ENCODE measurements at regions not wholly inside any gene's neighbourhood (a gene's known extent, or its start where the extent isn't known, plus 50 kb on each side); places are given as distances from the start of the nearest gene placed in this dataset.

DNA sequence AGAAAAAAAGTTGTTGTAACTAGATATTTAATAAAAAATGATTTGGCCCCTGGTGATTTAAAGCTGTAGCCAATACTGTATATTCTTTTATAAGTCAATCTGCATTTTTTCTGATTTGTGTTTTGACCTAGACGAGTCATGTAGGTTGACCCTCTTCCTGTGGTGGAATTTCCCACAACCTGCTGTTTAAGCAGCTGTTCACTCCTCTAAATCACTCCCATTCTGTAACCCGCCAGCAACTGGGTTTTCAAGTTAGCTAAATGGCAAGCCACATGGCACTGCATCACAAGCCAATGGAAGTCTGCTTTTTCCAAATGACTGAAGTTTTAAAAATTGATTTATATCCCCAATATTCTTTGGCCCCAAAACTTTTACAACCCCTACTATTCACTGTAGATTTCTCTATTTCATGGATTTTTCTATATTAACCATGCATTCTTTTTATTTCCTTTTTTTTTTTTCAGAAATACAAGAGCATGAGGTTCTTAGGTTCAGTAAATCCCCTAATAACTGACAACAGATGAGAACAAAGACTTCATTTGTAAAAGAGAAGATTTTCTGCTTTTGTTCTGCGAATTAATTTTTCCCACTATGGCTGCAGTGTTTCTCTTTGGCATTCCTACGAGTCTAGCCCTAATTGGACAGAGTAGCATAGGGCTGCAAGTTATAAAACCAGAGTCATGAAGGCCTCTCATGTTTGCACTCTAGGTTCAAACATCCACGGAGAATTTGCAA is 184.5 kb upstream of the TLE4 start:
- no peaks in the 10 kb centered on the region for H3K27me3 ChIP-seq
- no peak overlapping the region for H3K27ac ChIP-seq
- H3K4me1 ChIP-seq = no peaks in the 10 kb centered on the region
- 78 to 84% (median 81%) methylated on average over 5 of the region's 5 CpGs for WGBS, 5 donors
- no peaks in the 10 kb centered on the region for H3K9me3 ChIP-seq
- no peak for TF ChIP-seq EP300 (IDR thresholded peaks at IDR 0.05)
- no peak for TF ChIP-seq POLR2AphosphoS5 (IDR thresholded peaks at IDR 0.05)
- TF ChIP-seq POLR2A (IDR thresholded peaks at IDR 0.05) = no peak
- TF ChIP-seq, protein P1, sequence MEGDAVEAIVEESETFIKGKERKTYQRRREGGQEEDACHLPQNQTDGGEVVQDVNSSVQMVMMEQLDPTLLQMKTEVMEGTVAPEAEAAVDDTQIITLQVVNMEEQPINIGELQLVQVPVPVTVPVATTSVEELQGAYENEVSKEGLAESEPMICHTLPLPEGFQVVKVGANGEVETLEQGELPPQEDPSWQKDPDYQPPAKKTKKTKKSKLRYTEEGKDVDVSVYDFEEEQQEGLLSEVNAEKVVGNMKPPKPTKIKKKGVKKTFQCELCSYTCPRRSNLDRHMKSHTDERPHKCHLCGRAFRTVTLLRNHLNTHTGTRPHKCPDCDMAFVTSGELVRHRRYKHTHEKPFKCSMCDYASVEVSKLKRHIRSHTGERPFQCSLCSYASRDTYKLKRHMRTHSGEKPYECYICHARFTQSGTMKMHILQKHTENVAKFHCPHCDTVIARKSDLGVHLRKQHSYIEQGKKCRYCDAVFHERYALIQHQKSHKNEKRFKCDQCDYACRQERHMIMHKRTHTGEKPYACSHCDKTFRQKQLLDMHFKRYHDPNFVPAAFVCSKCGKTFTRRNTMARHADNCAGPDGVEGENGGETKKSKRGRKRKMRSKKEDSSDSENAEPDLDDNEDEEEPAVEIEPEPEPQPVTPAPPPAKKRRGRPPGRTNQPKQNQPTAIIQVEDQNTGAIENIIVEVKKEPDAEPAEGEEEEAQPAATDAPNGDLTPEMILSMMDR (IDR thresholded peaks at IDR 0.05) = no peak
- DNase-seq = peak in 1 of 2 donors; percentile 9
- no peak overlapping the region for H3K4me3 ChIP-seq
- no peaks in the 10 kb centered on the region for H3K36me3 ChIP-seq
- intact Hi-C loops (cut with DNase I; ENCODE audit: low total_unique reads) = no loop called here

DNA sequence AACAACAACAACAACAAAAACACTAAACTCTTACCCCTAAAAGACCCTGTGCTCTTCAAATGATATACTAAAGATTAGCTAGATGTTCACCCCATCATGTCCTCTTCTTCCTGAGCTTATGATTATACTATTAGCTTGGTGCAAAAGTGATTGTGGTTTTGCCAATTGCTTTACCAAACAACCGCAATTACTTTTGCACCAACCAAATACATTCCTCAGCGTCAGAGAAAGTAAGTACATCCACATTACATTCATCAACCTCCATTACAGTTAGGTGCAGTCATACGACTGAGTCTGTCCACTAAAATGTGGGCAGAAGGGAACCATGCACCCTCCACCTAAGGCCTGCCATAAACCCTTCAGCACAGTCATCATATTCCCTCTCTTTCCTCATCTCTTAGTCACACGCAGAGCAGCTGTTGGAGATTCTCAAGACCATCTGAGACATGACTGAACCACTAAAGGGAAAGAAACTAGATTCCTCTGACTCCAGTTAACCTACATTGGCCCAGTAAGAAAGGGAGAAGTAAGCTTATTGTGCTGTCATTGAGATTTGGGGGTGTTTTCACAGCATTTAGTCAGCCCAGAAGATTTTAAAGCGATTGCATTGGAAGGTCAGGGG is 181.6 kb upstream of the TLE4 start:
- Histone ChIP-seq H3K36me3 (no peaks in the 10 kb centered on the region), H3K9me3 (no peaks in the 10 kb centered on the region), H3K4me3 (no peak overlapping the region), H3K4me1 (no peaks in the 10 kb centered on the region), H3K27ac (no peak overlapping the region), H3K27me3 (no peaks in the 10 kb centered on the region)
- DNase-seq = no peak
- intact Hi-C loops (cut with DNase I; ENCODE audit: low total_unique reads) = no loop called here
- TF ChIP-seq EP300 (IDR thresholded peaks at IDR 0.05) = no peak
- no peak for TF ChIP-seq POLR2A (IDR thresholded peaks at IDR 0.05)
- TF ChIP-seq, protein P1 (IDR thresholded peaks at IDR 0.05) = no peak
- no peak for TF ChIP-seq POLR2AphosphoS5 (IDR thresholded peaks at IDR 0.05)
- WGBS, 5 donors = 71 to 81% (median 75%) methylated on average over 5 of the region's 5 CpGs

DNA sequence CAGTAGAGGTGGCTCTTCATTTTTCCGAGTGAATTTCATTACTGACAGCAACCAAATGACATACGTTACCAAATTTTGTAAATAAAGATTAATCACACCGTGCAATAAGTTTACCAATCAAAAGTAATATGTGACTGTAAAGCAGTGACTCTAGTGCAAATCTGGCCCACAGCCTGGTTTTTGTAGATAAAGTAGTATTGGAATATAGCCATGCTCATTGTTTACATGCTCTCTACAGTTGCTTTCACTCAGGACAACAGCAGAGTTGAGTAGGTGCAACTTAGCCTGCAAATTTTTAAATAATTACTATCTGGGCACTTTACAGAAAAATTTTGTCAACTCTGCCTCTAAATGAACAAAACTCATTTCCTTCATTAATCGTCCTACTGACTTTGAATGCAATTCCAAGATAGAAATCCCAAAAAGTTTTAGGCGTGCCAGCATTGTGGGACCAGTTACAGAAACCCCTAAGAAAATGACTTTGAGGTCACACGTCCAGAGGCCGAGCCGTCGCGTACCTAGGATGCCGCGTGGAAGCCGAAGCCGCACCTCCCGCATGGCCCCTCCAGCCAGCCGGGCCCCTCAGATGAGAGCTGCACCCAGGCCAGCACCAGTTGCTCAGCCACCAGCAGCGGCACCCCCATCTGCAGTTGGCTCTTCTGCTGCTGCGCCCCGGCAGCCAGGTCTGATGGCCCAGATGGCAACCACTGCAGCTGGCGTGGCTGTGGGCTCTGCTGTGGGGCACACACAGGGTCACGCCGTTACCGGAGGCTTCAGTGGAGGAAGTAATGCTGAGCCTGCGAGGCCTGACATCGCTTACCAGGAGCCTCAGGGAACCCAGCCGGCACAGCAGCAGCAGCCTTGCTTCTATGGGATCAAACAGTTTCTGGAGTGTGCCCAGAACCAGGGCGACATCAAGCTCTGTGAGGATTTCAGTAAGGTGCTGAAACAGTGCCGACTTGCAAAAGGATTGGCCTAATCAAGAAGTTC is 180.7 kb upstream of the TLE4 start:
- WGBS, 5 donors = 83 to 89% (median 85%) methylated on average over 26 to 28 of the region's 28 CpGs
- intact Hi-C loops (cut with DNase I; ENCODE audit: low total_unique reads) = no loop called here
- no peak for DNase-seq

More for the DNA sequence above, 180.7 kb upstream of the TLE4 start:
- H3K27me3 ChIP-seq = no peaks in the 10 kb centered on the region
- TF ChIP-seq POLR2A (IDR thresholded peaks at IDR 0.05) = no peak
- TF ChIP-seq POLR2AphosphoS5 (IDR thresholded peaks at IDR 0.05) = no peak
- TF ChIP-seq, protein P1 (IDR thresholded peaks at IDR 0.05) = no peak
- no peak for TF ChIP-seq EP300 (IDR thresholded peaks at IDR 0.05)
- no peak overlapping the region for H3K27ac ChIP-seq
- no peaks in the 10 kb centered on the region for H3K9me3 ChIP-seq
- H3K4me1 ChIP-seq = no peaks in the 10 kb centered on the region
- no peaks in the 10 kb centered on the region for H3K36me3 ChIP-seq
- H3K4me3 ChIP-seq = no peak overlapping the region

Data from stomach (tissue), 8 donors.